ENCODE measurements at regions not wholly inside any gene's neighbourhood (a gene's known extent, or its start where the extent isn't known, plus 50 kb on each side); places are given as distances from the start of the nearest gene placed in this dataset.

GRCh38 chr16:61270726-61271125 is 765.5 kb downstream of the CDH8 start:
- no peak for DNase-seq (ENCODE audit: low spot score)
- no peak overlapping the region for H3K4me3 ChIP-seq
- H3K36me3 ChIP-seq, result no peaks in the 10 kb centered on the region
- TF ChIP-seq POLR2AphosphoS5 (IDR thresholded peaks at IDR 0.05), result no peak
- no peak for TF ChIP-seq POLR2A (IDR thresholded peaks at IDR 0.05)
- no peak for TF ChIP-seq CTCF (IDR thresholded peaks at IDR 0.05)
- intact Hi-C loops (cut with DNase I), result no loop called here
- H3K27me3 ChIP-seq (replicated peaks; ENCODE audit: insufficient read depth), result no peaks in the 10 kb centered on the region
- H3K9me3 ChIP-seq, result no peaks in the 10 kb centered on the region
- H3K4me1 ChIP-seq (replicated peaks), result no peaks in the 10 kb centered on the region
- H3K27ac ChIP-seq, result no peak overlapping the region

- TF ChIP-seq POLR2A (IDR thresholded peaks at IDR 0.05) (no peak), POLR2AphosphoS5 (IDR thresholded peaks at IDR 0.05) (no peak), CTCF (IDR thresholded peaks at IDR 0.05) (no peak)
These were observed 772.8 kb downstream of the CDH8 start for GRCh38 chr16:61263400-61263799.

GRCh38 chr16:61261315-61261714 is 774.9 kb downstream of the CDH8 start:
- intact Hi-C loops (cut with DNase I), result no loop called here
- no peak overlapping the region for H3K27ac ChIP-seq
- no peaks in the 10 kb centered on the region for H3K9me3 ChIP-seq
- TF ChIP-seq POLR2AphosphoS5 (IDR thresholded peaks at IDR 0.05), result no peak
- no peak for TF ChIP-seq CTCF (IDR thresholded peaks at IDR 0.05)
- TF ChIP-seq POLR2A (IDR thresholded peaks at IDR 0.05), result no peak
- 97% methylated on average over 3 of the region's 3 CpGs for WGBS
- H3K36me3 ChIP-seq, result no peaks in the 10 kb centered on the region
- no peaks in the 10 kb centered on the region for H3K4me1 ChIP-seq (replicated peaks)
- no peak overlapping the region for H3K4me3 ChIP-seq
- no peak for DNase-seq (ENCODE audit: low spot score)
- H3K27me3 ChIP-seq (replicated peaks; ENCODE audit: insufficient read depth), result no peaks in the 10 kb centered on the region

More at GRCh38 chr16:61263400-61263799, 772.8 kb downstream of the CDH8 start:
- Histone ChIP-seq H3K27ac (no peak overlapping the region), H3K36me3 (no peaks in the 10 kb centered on the region), H3K4me1 (replicated peaks) (no peaks in the 10 kb centered on the region), H3K27me3 (replicated peaks; ENCODE audit: insufficient read depth) (no peaks in the 10 kb centered on the region), H3K4me3 (no peak overlapping the region), H3K9me3 (no peaks in the 10 kb centered on the region)
- 23% methylated on average over 1 of the region's 1 CpG for WGBS
- DNase-seq (ENCODE audit: low spot score), result no peak
- intact Hi-C loops (cut with DNase I), result no loop called here

- no peaks in the 10 kb centered on the region for H3K9me3 ChIP-seq
- H3K4me3 ChIP-seq, result no peak overlapping the region
- DNase-seq (ENCODE audit: low spot score), result no peak
- no peak overlapping the region for H3K27ac ChIP-seq
- 97% methylated on average over 1 of the region's 1 CpG for WGBS
- TF ChIP-seq CTCF (IDR thresholded peaks at IDR 0.05) (no peak), POLR2AphosphoS5 (IDR thresholded peaks at IDR 0.05) (no peak), POLR2A (IDR thresholded peaks at IDR 0.05) (no peak)
- intact Hi-C loops (cut with DNase I), result no loop called here
- H3K4me1 ChIP-seq (replicated peaks), result no peaks in the 10 kb centered on the region
- H3K27me3 ChIP-seq (replicated peaks; ENCODE audit: insufficient read depth), result no peaks in the 10 kb centered on the region
- no peaks in the 10 kb centered on the region for H3K36me3 ChIP-seq
These were observed 789.6 kb downstream of the CDH8 start for GRCh38 chr16:61246592-61246991.

- Histone ChIP-seq H3K4me1 (replicated peaks) (no peaks in the 10 kb centered on the region), H3K36me3 (no peaks in the 10 kb centered on the region), H3K27me3 (replicated peaks; ENCODE audit: insufficient read depth) (no peaks in the 10 kb centered on the region), H3K9me3 (no peaks in the 10 kb centered on the region), H3K4me3 (no peak overlapping the region), H3K27ac (no peak overlapping the region)
- 98% methylated on average over 5 of the region's 5 CpGs for WGBS
- intact Hi-C loops (cut with DNase I), result no loop called here
- DNase-seq (ENCODE audit: low spot score), result no peak
- TF ChIP-seq POLR2AphosphoS5 (IDR thresholded peaks at IDR 0.05) (no peak), POLR2A (IDR thresholded peaks at IDR 0.05) (no peak), CTCF (IDR thresholded peaks at IDR 0.05) (no peak)
These were observed 792.3 kb downstream of the CDH8 start for GRCh38 chr16:61243954-61244353.

All from prostate gland (tissue), 2 donors.